ENCODE measurements at regions not wholly inside any gene's neighbourhood (a gene's known extent, or its start where the extent isn't known, plus 50 kb on each side); places are given as distances from the start of the nearest gene placed in this dataset.
"Not testable (repeated sequence)": the region's sequence is repeated elsewhere in the genome, so short reads cannot be mapped to it uniquely, and the experiment has no call there.

DNA sequence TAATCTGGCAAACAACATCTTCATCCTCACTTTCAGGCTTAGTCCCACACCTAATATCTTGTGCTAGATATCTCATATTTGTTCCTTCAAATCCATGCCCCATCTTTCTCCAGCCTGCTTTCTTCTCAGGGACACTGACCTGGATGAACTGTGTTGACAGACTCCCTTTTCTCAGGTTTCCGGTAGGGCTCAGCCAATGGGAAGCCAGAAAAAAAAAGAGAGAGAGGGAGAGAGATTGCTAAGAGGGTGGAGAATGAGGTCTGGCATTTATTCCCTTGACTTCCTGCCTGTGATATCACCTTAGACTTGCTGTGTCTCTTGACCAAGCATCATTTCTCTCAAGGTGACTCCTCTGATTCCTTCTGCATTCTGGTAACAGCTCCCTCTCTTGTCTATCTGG, 145.6 kb upstream of the ABI3BP start:
- H3K9me3 Mint-ChIP-seq (ENCODE audit: low read depth): no peaks in the 10 kb centered on the region
- no peak overlapping the region for H3K4me3 Mint-ChIP-seq
- H3K27me3 Mint-ChIP-seq: peaks cover 18% of the 10 kb centered on the region
- CTCF ChIA-PET: interaction anchor here (0.6 to 0.7 kb wide), 3 partner anchors 50 to 103 kb away, joined by 3 read pairs; no protein-coding TSS in a partner anchor
- no peaks in the 10 kb centered on the region for H3K36me3 Mint-ChIP-seq (ENCODE audit: low read depth)
- H3K4me1 Mint-ChIP-seq: peaks cover 2% of the 10 kb centered on the region
- H3K27ac Mint-ChIP-seq: no peak overlapping the region
- ATAC-seq (no peak), DNase-seq (no peak)
- intact Hi-C loops (cut with DNase I, micrococcal nuclease): no loop called here
- POLR2A ChIA-PET: interaction anchor here (0.7 kb wide), 2 partner anchors 29 to 45 kb away, joined by 3 to 5 read pairs; no protein-coding TSS in a partner anchor

- no peak for DNase-seq
- ChIA-PET CTCF (no interaction called here), POLR2A (no interaction called here)
- no peak overlapping the region for H3K27ac Mint-ChIP-seq
- peaks cover 7% of the 10 kb centered on the region for H3K9me3 Mint-ChIP-seq (ENCODE audit: low read depth)
- peaks cover 9% of the 10 kb centered on the region for H3K27me3 Mint-ChIP-seq
- H3K36me3 Mint-ChIP-seq (ENCODE audit: low read depth): peaks cover 2% of the 10 kb centered on the region
- H3K4me1 Mint-ChIP-seq: peaks cover 9% of the 10 kb centered on the region
- no peak overlapping the region for H3K4me3 Mint-ChIP-seq
- ATAC-seq: no peak
- intact Hi-C loops (cut with DNase I, micrococcal nuclease): no loop called here
Measured at GRCh38 chr3:101134331-101134730, 141.1 kb upstream of the ABI3BP start.

GRCh38 chr3:101133652-101134051, 140.4 kb upstream of the ABI3BP start:
- CTCF ChIA-PET: no interaction called here
- POLR2A ChIA-PET: no interaction called here
- Mint-ChIP-seq H3K27me3 (peaks cover 8% of the 10 kb centered on the region), H3K4me1 (peaks cover 9% of the 10 kb centered on the region), H3K27ac (no peak overlapping the region), H3K9me3 (ENCODE audit: low read depth) (peaks cover 7% of the 10 kb centered on the region), H3K36me3 (ENCODE audit: low read depth) (peaks cover 2% of the 10 kb centered on the region), H3K4me3 (no peak overlapping the region)
- ATAC-seq (no peak), DNase-seq (no peak)
- intact Hi-C loops (cut with DNase I, micrococcal nuclease): no loop called here

DNA sequence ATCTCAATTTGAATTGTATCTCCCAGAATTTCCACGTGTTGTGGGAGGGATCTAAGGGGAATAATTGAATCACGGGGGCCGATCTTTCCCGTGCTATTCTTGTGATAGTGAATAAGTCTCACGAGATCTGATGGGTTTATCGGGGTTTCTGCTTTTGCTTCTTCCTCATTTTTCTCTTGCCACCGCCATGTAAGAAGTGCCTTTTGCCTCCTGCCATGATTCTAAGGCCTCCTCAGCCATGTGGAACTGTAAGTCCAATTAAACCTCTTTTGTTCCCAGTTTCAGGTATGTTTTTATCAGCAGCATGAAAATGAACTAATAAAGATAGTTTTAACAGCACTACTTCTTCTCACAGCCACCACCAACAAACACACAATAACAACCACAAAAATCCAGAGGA, 140.0 kb upstream of the ABI3BP start:
- DNase-seq; CTCF ChIA-PET; H3K4me3 Mint-ChIP-seq; POLR2A ChIA-PET; H3K4me1 Mint-ChIP-seq; intact Hi-C loops (cut with DNase I, micrococcal nuclease); H3K9me3 Mint-ChIP-seq (ENCODE audit: low read depth); ATAC-seq; H3K36me3 Mint-ChIP-seq (ENCODE audit: low read depth); H3K27ac Mint-ChIP-seq: not testable (repeated sequence)
- peaks cover 10% of the 10 kb centered on the region for H3K27me3 Mint-ChIP-seq

DNA sequence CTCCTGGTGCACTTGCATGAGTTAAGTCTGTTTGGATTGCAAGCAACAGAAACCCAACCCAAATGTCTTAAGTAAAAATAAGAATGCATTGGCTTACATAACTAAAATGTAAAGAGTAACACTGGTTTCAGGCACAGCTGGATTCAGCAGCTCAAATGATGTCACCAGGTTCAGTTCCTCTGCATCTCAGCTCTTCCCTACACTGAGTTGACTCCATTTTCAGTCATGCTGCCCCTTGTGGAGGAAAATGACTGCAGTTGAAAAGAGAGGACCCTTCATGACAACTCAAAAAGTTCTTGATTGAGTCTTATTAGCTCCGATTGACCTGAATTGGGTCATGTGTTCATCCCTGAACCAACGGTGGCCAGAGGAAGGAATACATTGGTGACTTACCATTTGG, 138.5 kb upstream of the ABI3BP start:
- no peak for ATAC-seq
- POLR2A ChIA-PET: no interaction called here
- Mint-ChIP-seq H3K27ac (no peak overlapping the region), H3K4me3 (no peak overlapping the region), H3K9me3 (ENCODE audit: low read depth) (peaks cover 7% of the 10 kb centered on the region), H3K36me3 (ENCODE audit: low read depth) (peaks cover 2% of the 10 kb centered on the region), H3K4me1 (peaks cover 9% of the 10 kb centered on the region), H3K27me3 (peaks cover 14% of the 10 kb centered on the region)
- intact Hi-C loops (cut with DNase I, micrococcal nuclease): no loop called here
- DNase-seq: no peak
- CTCF ChIA-PET: no interaction called here

DNA sequence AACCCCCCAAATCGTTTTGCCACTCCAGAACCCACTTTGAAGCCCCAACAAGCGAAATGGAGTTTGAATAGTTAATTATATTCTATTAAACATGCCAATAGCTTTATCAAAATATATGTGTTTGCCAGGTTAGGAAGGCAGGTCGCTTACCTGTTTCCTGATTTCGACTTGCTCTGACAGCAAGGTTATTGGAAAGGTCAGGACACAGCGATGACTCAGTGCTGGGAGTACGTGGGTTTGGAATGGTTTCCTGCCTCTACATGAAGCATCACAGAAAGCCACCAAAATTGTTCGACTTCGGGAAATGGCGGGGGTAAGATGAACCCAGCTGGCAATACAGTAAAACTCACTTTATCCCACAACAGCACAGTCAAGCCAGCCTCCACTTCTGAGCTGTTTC, 135.6 kb upstream of the ABI3BP start:
- no peak for ATAC-seq
- ChIA-PET CTCF (interaction anchor here (0.8 kb wide), 1 partner anchor 61 kb away, joined by 3 read pairs; no protein-coding TSS in a partner anchor), POLR2A (no interaction called here)
- peaks cover 7% of the 10 kb centered on the region for H3K4me1 Mint-ChIP-seq
- H3K27me3 Mint-ChIP-seq: peaks cover 21% of the 10 kb centered on the region
- peaks cover 7% of the 10 kb centered on the region for H3K9me3 Mint-ChIP-seq (ENCODE audit: low read depth)
- H3K4me3 Mint-ChIP-seq: no peak overlapping the region
- peaks cover 2% of the 10 kb centered on the region for H3K36me3 Mint-ChIP-seq (ENCODE audit: low read depth)
- no peak for DNase-seq
- intact Hi-C loops (cut with DNase I, micrococcal nuclease): no loop called here
- H3K27ac Mint-ChIP-seq: no peak overlapping the region

- ATAC-seq (no peak), DNase-seq (no peak)
- no peak overlapping the region for H3K27ac Mint-ChIP-seq
- no peaks in the 10 kb centered on the region for H3K36me3 Mint-ChIP-seq (ENCODE audit: low read depth)
- CTCF ChIA-PET: no interaction called here
- H3K9me3 Mint-ChIP-seq (ENCODE audit: low read depth): peaks cover 2% of the 10 kb centered on the region
- no peak overlapping the region for H3K4me3 Mint-ChIP-seq
- POLR2A ChIA-PET: no interaction called here
- intact Hi-C loops (cut with DNase I, micrococcal nuclease): no loop called here
- H3K4me1 Mint-ChIP-seq: no peaks in the 10 kb centered on the region
- peaks cover 26% of the 10 kb centered on the region for H3K27me3 Mint-ChIP-seq
Measured at GRCh38 chr3:101128001-101128400, 134.8 kb upstream of the ABI3BP start.

DNA sequence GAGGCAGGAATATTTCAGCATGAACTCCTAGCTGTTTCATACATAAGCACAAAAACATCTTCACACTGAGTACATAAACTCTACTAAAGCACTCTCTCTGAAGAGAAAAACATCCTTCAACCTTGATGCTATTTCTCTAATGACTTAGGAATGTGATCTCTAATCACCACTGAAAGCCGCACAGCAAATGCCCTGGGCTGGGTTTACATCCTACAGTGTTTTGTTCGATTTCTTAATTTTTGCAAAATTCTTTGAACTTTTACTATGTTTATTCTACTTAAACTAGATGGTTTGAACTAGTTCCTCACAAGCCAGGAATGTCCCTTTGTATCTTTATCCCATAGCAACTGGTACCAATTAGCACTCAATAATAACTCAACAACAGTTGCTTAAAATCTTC, 130.9 kb upstream of the ABI3BP start:
- no peaks in the 10 kb centered on the region for H3K9me3 Mint-ChIP-seq (ENCODE audit: low read depth)
- H3K36me3 Mint-ChIP-seq (ENCODE audit: low read depth): no peaks in the 10 kb centered on the region
- no peak for DNase-seq
- H3K27me3 Mint-ChIP-seq: peaks cover 32% of the 10 kb centered on the region
- no peaks in the 10 kb centered on the region for H3K4me1 Mint-ChIP-seq
- CTCF ChIA-PET: interaction anchor here (0.5 kb wide), 1 partner anchor 1313 kb away, joined by 3 read pairs; no protein-coding TSS in a partner anchor
- intact Hi-C loops (cut with DNase I, micrococcal nuclease): no loop called here
- no peak for ATAC-seq
- no peak overlapping the region for H3K27ac Mint-ChIP-seq
- POLR2A ChIA-PET: no interaction called here
- H3K4me3 Mint-ChIP-seq: no peak overlapping the region

GRCh38 chr3:101123081-101123480, 129.9 kb upstream of the ABI3BP start:
- ChIA-PET POLR2A (no interaction called here), CTCF (interaction anchor here (0.6 kb wide), 1 partner anchor 984 kb away, joined by 3 read pairs; no protein-coding TSS in a partner anchor)
- no peak for ATAC-seq
- Mint-ChIP-seq H3K4me1 (no peaks in the 10 kb centered on the region), H3K4me3 (no peak overlapping the region), H3K27ac (no peak overlapping the region), H3K36me3 (ENCODE audit: low read depth) (no peaks in the 10 kb centered on the region), H3K9me3 (ENCODE audit: low read depth) (no peaks in the 10 kb centered on the region), H3K27me3 (peaks cover 28% of the 10 kb centered on the region)
- intact Hi-C loops (cut with DNase I, micrococcal nuclease): no loop called here
- no peak for DNase-seq

DNA sequence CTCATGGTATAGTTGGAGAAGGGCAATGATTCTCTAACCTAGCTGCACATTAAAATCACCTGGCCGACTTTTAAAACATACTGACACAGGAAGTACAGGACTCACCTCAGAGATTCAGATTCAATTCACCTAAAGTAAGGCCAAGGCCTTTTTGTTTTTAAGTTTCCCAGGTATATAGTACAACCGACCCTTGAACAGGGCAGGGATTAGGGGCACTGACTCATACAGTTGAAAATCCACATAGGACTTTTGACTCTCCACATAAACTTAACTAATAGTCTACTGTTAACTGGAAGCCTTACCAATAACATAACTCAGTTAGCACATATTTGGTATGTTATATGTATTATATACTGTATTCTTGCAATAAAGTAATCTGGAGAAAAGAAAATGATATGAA, 129.5 kb upstream of the ABI3BP start:
- no peaks in the 10 kb centered on the region for H3K36me3 Mint-ChIP-seq (ENCODE audit: low read depth)
- POLR2A ChIA-PET: no interaction called here
- H3K27ac Mint-ChIP-seq: no peak overlapping the region
- ATAC-seq (no peak), DNase-seq (no peak)
- intact Hi-C loops (cut with DNase I, micrococcal nuclease): no loop called here
- CTCF ChIA-PET: interaction anchor here (0.6 kb wide), 1 partner anchor 983 kb away, joined by 3 read pairs; no protein-coding TSS in a partner anchor
- H3K9me3 Mint-ChIP-seq (ENCODE audit: low read depth): no peaks in the 10 kb centered on the region
- peaks cover 30% of the 10 kb centered on the region for H3K27me3 Mint-ChIP-seq
- H3K4me1 Mint-ChIP-seq: no peaks in the 10 kb centered on the region
- no peak overlapping the region for H3K4me3 Mint-ChIP-seq

- no peaks in the 10 kb centered on the region for H3K36me3 Mint-ChIP-seq (ENCODE audit: low read depth)
- H3K27me3 Mint-ChIP-seq: peaks cover 19% of the 10 kb centered on the region
- DNase-seq: no peak
- ChIA-PET POLR2A (no interaction called here), CTCF (no interaction called here)
- H3K27ac Mint-ChIP-seq: no peak overlapping the region
- intact Hi-C loops (cut with DNase I, micrococcal nuclease): no loop called here
- no peak for ATAC-seq
- no peaks in the 10 kb centered on the region for H3K9me3 Mint-ChIP-seq (ENCODE audit: low read depth)
- H3K4me1 Mint-ChIP-seq: no peaks in the 10 kb centered on the region
- no peak overlapping the region for H3K4me3 Mint-ChIP-seq
Measured at GRCh38 chr3:101120039-101120438, 126.8 kb upstream of the ABI3BP start.

GRCh38 chr3:101119535-101119934, 126.3 kb upstream of the ABI3BP start:
- H3K9me3 Mint-ChIP-seq (ENCODE audit: low read depth): no peaks in the 10 kb centered on the region
- no peak overlapping the region for H3K4me3 Mint-ChIP-seq
- DNase-seq: no peak
- no peaks in the 10 kb centered on the region for H3K36me3 Mint-ChIP-seq (ENCODE audit: low read depth)
- intact Hi-C loops (cut with DNase I, micrococcal nuclease): no loop called here
- peaks cover 16% of the 10 kb centered on the region for H3K27me3 Mint-ChIP-seq
- no peaks in the 10 kb centered on the region for H3K4me1 Mint-ChIP-seq
- POLR2A ChIA-PET: no interaction called here
- CTCF ChIA-PET: no interaction called here
- ATAC-seq: no peak
- H3K27ac Mint-ChIP-seq: no peak overlapping the region

GRCh38 chr3:101117980-101118379, 124.8 kb upstream of the ABI3BP start:
- Mint-ChIP-seq H3K27ac (no peak overlapping the region), H3K4me1 (no peaks in the 10 kb centered on the region), H3K4me3 (no peak overlapping the region), H3K27me3 (peaks cover 7% of the 10 kb centered on the region), H3K9me3 (ENCODE audit: low read depth) (no peaks in the 10 kb centered on the region), H3K36me3 (ENCODE audit: low read depth) (no peaks in the 10 kb centered on the region)
- ATAC-seq: no peak
- no peak for DNase-seq
- intact Hi-C loops (cut with DNase I, micrococcal nuclease): no loop called here
- ChIA-PET POLR2A (no interaction called here), CTCF (no interaction called here)

Data from activated CD4-positive, alpha-beta T cell treated with anti-CD3 and anti-CD28 coated beads for 36 hours (primary cell).